ENCODE measurements at regions not wholly inside any gene's neighbourhood (a gene's known extent, or its start where the extent isn't known, plus 50 kb on each side); places are given as distances from the start of the nearest gene placed in this dataset.

DNA sequence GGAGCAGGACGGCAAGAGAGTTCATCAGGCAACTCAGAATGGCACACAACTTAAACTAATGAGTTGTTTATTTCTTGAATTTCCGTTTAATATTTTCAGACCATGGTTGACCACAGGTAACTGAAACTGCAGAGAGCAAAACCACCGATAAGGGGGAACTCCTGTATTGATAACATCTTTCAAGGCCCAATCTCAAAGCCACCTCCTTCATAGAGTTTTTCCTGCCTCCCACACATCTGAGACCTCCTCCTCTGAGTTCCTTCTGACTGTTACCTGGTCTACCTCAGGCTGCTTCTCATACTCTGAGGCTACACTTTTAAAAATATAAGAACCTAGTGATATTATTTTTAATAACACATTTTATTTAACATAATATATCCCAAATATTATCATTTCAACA, 341.5 kb upstream of the NPVF start:
- TF ChIP-seq CTCF (IDR thresholded peaks at IDR 0.05; ENCODE audit: poor library complexity, severe bottlenecking) (no peak), EP300 (conservative IDR thresholded peaks at IDR 0.05; ENCODE audit: poor library complexity, severe bottlenecking) (no peak), MXI1 (conservative IDR thresholded peaks at IDR 0.05; ENCODE audit: poor library complexity, severe bottlenecking) (no peak), POLR2AphosphoS5 (IDR thresholded peaks at IDR 0.05) (no peak), SMC3 (conservative IDR thresholded peaks at IDR 0.05; ENCODE audit: poor library complexity) (no peak), REST (IDR thresholded peaks at IDR 0.05; ENCODE audit: borderline replicate concordance) (no peak), RAD21 (conservative IDR thresholded peaks at IDR 0.05) (no peak), EZH2 (IDR thresholded peaks at IDR 0.05; ENCODE audit: borderline replicate concordance, insufficient read depth, low read length, poor library complexity, severe bottlenecking) (no peak), TAF1 (IDR thresholded peaks at IDR 0.05; ENCODE audit: low read depth) (no peak)
- no peak overlapping the region for H2AFZ ChIP-seq (ENCODE audit: low read depth, low read length)
- no peaks in the 10 kb centered on the region for H3K9me2 ChIP-seq (ENCODE audit: insufficient read depth, low read length)
- H3K9ac ChIP-seq (ENCODE audit: low read length): no peak overlapping the region
- no peak overlapping the region for H3K4me2 ChIP-seq (ENCODE audit: low read length)
- H4K20me1 ChIP-seq (ENCODE audit: insufficient read depth): no peaks in the 10 kb centered on the region
- H3K4me3 ChIP-seq (ENCODE audit: low read length): no peak overlapping the region
- H3K27ac ChIP-seq (ENCODE audit: low read length): no peak overlapping the region
- H3K9me3 ChIP-seq (ENCODE audit: low read length): no peaks in the 10 kb centered on the region
- H3F3A ChIP-seq (ENCODE audit: insufficient read depth, low read length, poor library complexity, severe bottlenecking): no peaks in the 10 kb centered on the region
- no peaks in the 10 kb centered on the region for H3K27me3 ChIP-seq (ENCODE audit: insufficient read depth, low read depth, low read length)
- no peaks in the 10 kb centered on the region for H3K36me3 ChIP-seq (ENCODE audit: insufficient read depth, low read length)
- H3K79me2 ChIP-seq (replicated peaks; ENCODE audit: insufficient read depth, low read length): no peaks in the 10 kb centered on the region

- TF ChIP-seq REST (IDR thresholded peaks at IDR 0.05; ENCODE audit: borderline replicate concordance): no peak
- no peak for TF ChIP-seq EP300 (conservative IDR thresholded peaks at IDR 0.05; ENCODE audit: poor library complexity, severe bottlenecking)
- TF ChIP-seq RAD21 (conservative IDR thresholded peaks at IDR 0.05): no peak
- TF ChIP-seq TAF1 (IDR thresholded peaks at IDR 0.05; ENCODE audit: low read depth): no peak
- TF ChIP-seq EZH2 (IDR thresholded peaks at IDR 0.05; ENCODE audit: borderline replicate concordance, insufficient read depth, low read length, poor library complexity, severe bottlenecking): no peak
- TF ChIP-seq SMC3 (conservative IDR thresholded peaks at IDR 0.05; ENCODE audit: poor library complexity): no peak
- TF ChIP-seq MXI1 (conservative IDR thresholded peaks at IDR 0.05; ENCODE audit: poor library complexity, severe bottlenecking): no peak
- TF ChIP-seq POLR2AphosphoS5 (IDR thresholded peaks at IDR 0.05): no peak
- TF ChIP-seq CTCF (IDR thresholded peaks at IDR 0.05; ENCODE audit: poor library complexity, severe bottlenecking): no peak
- no peaks in the 10 kb centered on the region for H3K9me2 ChIP-seq (ENCODE audit: insufficient read depth, low read length)
These were observed 344.1 kb upstream of the NPVF start for GRCh38 chr7:25572423-25572822.

More at GRCh38 chr7:25572423-25572822, 344.1 kb upstream of the NPVF start:
- Histone ChIP-seq H3K4me3 (ENCODE audit: low read length) (no peak overlapping the region), H3K9ac (ENCODE audit: low read length) (no peak overlapping the region), H3K27me3 (ENCODE audit: insufficient read depth, low read depth, low read length) (no peaks in the 10 kb centered on the region), H3K36me3 (ENCODE audit: insufficient read depth, low read length) (no peaks in the 10 kb centered on the region), H3K79me2 (replicated peaks; ENCODE audit: insufficient read depth, low read length) (no peaks in the 10 kb centered on the region), H4K20me1 (ENCODE audit: insufficient read depth) (no peaks in the 10 kb centered on the region), H3K27ac (ENCODE audit: low read length) (no peak overlapping the region), H3K9me3 (ENCODE audit: low read length) (no peaks in the 10 kb centered on the region), H2AFZ (ENCODE audit: low read depth, low read length) (no peak overlapping the region), H3K4me2 (ENCODE audit: low read length) (no peak overlapping the region), H3F3A (ENCODE audit: insufficient read depth, low read length, poor library complexity, severe bottlenecking) (no peaks in the 10 kb centered on the region)

All from neural cell (in vitro differentiated cells).